Calu3 (cell line): ENCODE measurements at regions not wholly inside any gene's neighbourhood (a gene's known extent, or its start where the extent isn't known, plus 50 kb on each side); places are given as distances from the start of the nearest gene placed in this dataset.

Experiments
- BruUV-seq: library from RNA; stranded (reverse); fragments of 400-500 nt; replicated peaks from 2 replicates; lab custom pipeline; 2021; lab: Mats Ljungman, UMichigan
- CTCF ChIA-PET: fragments of 300-600 bp; sonication (Branson Sonifier 250); formaldehyde crosslinking; loops from one replicate; lab custom pipeline; 2022; ENCODE audit warnings: antibody characterized with exemption; lab: Charles Lee
- DNase-seq: peaks from one replicate; pipeline ENCODE4 v3.0.0; 2022
- H3K27ac Mint-ChIP-seq: one replicate; pipeline ENCODE4 v1.8.0; 2022; ENCODE audit warnings: mixed read lengths; ENCODE audit not compliant: unreplicated experiment
- H3K27me3 Mint-ChIP-seq: one replicate; pipeline ENCODE4 v1.8.0; 2022; ENCODE audit warnings: mixed read lengths; ENCODE audit not compliant: unreplicated experiment
- H3K36me3 Mint-ChIP-seq: one replicate; pipeline ENCODE4 v1.8.0; 2022; ENCODE audit warnings: mild to moderate bottlenecking, moderate library complexity, mixed read lengths; ENCODE audit not compliant: insufficient read depth, unreplicated experiment
- H3K4me1 Mint-ChIP-seq: one replicate; pipeline ENCODE4 v1.8.0; 2022; ENCODE audit warnings: mild to moderate bottlenecking, low read depth, mixed read lengths; ENCODE audit not compliant: unreplicated experiment
- H3K4me3 Mint-ChIP-seq: one replicate; pipeline ENCODE4 v1.8.0; 2022; ENCODE audit warnings: mild to moderate bottlenecking, low read depth, moderate library complexity, mixed read lengths; ENCODE audit not compliant: unreplicated experiment
- H3K9me3 Mint-ChIP-seq: one replicate; pipeline ENCODE4 v1.8.0; 2022; ENCODE audit warnings: low read depth, mixed read lengths; ENCODE audit not compliant: unreplicated experiment
- intact Hi-C: fragments of 100-400 bp; cut with micrococcal nuclease; formaldehyde crosslinking; loops from one replicate; pipeline ENCODE4 v1.10.0; 2022; ENCODE audit not compliant: unreplicated experiment
- TF ChIP-seq, protein P1 (sequence below): fragments of 200-600 bp; IDR thresholded peaks from one replicate; pipeline ENCODE4 v1.8.0; 2022; ENCODE audit warnings: antibody characterized with exemption; ENCODE audit not compliant: unreplicated experiment

- BruUV-seq = no TSS peak
- H3K36me3 Mint-ChIP-seq = no peaks in the 10 kb centered on the region
- CTCF ChIA-PET = interaction anchor here (0.7 kb wide), 2 partner anchors 86 to 171 kb away, joined by 3 to 4 read pairs; no protein-coding TSS in a partner anchor
These were observed 119.2 kb downstream of the CDC7 start for GRCh38 chr1:91619881-91620280.

DNA sequence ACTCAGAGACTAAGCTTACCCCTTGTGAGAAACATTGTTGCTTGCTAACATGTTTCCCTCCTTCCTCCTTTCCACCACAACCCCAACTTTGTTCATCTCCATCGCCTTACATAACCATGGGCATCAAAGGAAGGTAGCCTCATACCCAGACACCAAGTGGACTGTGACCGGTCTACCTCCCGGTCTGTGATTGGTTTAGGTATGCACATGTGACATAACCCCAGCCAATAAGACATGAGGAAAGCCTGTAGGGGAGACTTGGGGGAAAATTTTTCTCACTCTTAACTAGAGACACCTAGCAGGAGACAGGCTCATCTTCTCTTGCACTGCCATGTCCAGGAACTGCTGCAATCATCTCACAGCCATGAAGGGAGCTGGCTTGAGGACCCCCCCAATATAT is 120.7 kb downstream of the CDC7 start:
- no peaks in the 10 kb centered on the region for H3K36me3 Mint-ChIP-seq
- DNase-seq = no peak
- no peaks in the 10 kb centered on the region for H3K9me3 Mint-ChIP-seq
- intact Hi-C loops = no loop called here
- peaks cover 12% of the 10 kb centered on the region for H3K4me1 Mint-ChIP-seq
- H3K27me3 Mint-ChIP-seq = no peaks in the 10 kb centered on the region
- no peak overlapping the region for H3K27ac Mint-ChIP-seq
- no peak overlapping the region for H3K4me3 Mint-ChIP-seq
- TF ChIP-seq, protein P1, sequence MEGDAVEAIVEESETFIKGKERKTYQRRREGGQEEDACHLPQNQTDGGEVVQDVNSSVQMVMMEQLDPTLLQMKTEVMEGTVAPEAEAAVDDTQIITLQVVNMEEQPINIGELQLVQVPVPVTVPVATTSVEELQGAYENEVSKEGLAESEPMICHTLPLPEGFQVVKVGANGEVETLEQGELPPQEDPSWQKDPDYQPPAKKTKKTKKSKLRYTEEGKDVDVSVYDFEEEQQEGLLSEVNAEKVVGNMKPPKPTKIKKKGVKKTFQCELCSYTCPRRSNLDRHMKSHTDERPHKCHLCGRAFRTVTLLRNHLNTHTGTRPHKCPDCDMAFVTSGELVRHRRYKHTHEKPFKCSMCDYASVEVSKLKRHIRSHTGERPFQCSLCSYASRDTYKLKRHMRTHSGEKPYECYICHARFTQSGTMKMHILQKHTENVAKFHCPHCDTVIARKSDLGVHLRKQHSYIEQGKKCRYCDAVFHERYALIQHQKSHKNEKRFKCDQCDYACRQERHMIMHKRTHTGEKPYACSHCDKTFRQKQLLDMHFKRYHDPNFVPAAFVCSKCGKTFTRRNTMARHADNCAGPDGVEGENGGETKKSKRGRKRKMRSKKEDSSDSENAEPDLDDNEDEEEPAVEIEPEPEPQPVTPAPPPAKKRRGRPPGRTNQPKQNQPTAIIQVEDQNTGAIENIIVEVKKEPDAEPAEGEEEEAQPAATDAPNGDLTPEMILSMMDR = no peak
- CTCF ChIA-PET = interaction anchor here (0.7 kb wide), 1 partner anchor 192 kb away, joined by 3 read pairs; no protein-coding TSS in a partner anchor
- BruUV-seq = no TSS peak

More at GRCh38 chr1:91619881-91620280, 119.2 kb downstream of the CDC7 start:
- Mint-ChIP-seq H3K4me1 (peaks cover 12% of the 10 kb centered on the region), H3K27ac (no peak overlapping the region), H3K9me3 (no peaks in the 10 kb centered on the region), H3K4me3 (no peak overlapping the region), H3K27me3 (no peaks in the 10 kb centered on the region)
- TF ChIP-seq, protein P1 = no peak
- intact Hi-C loops = loop anchor here (5.0 to 10.0 kb wide), 2 partner anchors 205 to 307 kb away; no protein-coding TSS in a partner anchor
- no peak for DNase-seq

- DNase-seq = no peak
- Mint-ChIP-seq H3K9me3 (no peaks in the 10 kb centered on the region), H3K27ac (no peak overlapping the region), H3K27me3 (no peaks in the 10 kb centered on the region), H3K4me1 (peaks cover 7% of the 10 kb centered on the region), H3K36me3 (no peaks in the 10 kb centered on the region), H3K4me3 (no peak overlapping the region)
- no TSS peak for BruUV-seq
- TF ChIP-seq, protein P1 = no peak
- CTCF ChIA-PET = no interaction called here
- intact Hi-C loops = no loop called here
These were observed 121.3 kb downstream of the CDC7 start for GRCh38 chr1:91621907-91622306.

- CTCF ChIA-PET = no interaction called here
- H3K9me3 Mint-ChIP-seq = no peaks in the 10 kb centered on the region
- TF ChIP-seq, protein P1 = no peak
- DNase-seq = no peak
- BruUV-seq = no TSS peak
- H3K4me1 Mint-ChIP-seq = no peaks in the 10 kb centered on the region
- H3K27ac Mint-ChIP-seq = no peak overlapping the region
- H3K4me3 Mint-ChIP-seq = no peak overlapping the region
- intact Hi-C loops = no loop called here
- no peaks in the 10 kb centered on the region for H3K27me3 Mint-ChIP-seq
- no peaks in the 10 kb centered on the region for H3K36me3 Mint-ChIP-seq
These were observed 122.0 kb downstream of the CDC7 start for GRCh38 chr1:91622616-91623015.
